SK-N-SH (cell line): ENCODE measurements at regions not wholly inside any gene's neighbourhood (a gene's known extent, or its start where the extent isn't known, plus 50 kb on each side); places are given as distances from the start of the nearest gene placed in this dataset.

Source experiments
- FOXM1 ChIP-seq: IDR thresholded peaks from 2 replicates; pipeline ENCODE4 v1.4.0; 2012; ENCODE audit warnings: low read depth, mild to moderate bottlenecking
- JUND ChIP-seq: IDR thresholded peaks from 2 replicates; pipeline ENCODE4 v1.4.0; 2012
- POLR2AphosphoS5 ChIP-seq: IDR thresholded peaks from 2 replicates; pipeline ENCODE4 v1.6.1; 2012; ENCODE audit warnings: low read depth, low read length
- RCOR1 ChIP-seq: fragments of 150-350 bp; IDR thresholded peaks from 2 replicates; pipeline ENCODE4 v1.6.1; 2017; ENCODE audit warnings: antibody characterized with exemption, low read length
- REST ChIP-seq: IDR thresholded peaks from 2 replicates; pipeline ENCODE4 v1.6.1; 2012; ENCODE audit warnings: mild to moderate bottlenecking, low read depth, low read length, moderate library complexity
- RFX5 ChIP-seq: IDR thresholded peaks from 2 replicates; pipeline ENCODE4 v1.6.1; 2012; ENCODE audit warnings: mild to moderate bottlenecking, improper control_type of control experiment, low read length
- SIN3A ChIP-seq: IDR thresholded peaks from 2 replicates; pipeline ENCODE4 v1.6.1; 2012; ENCODE audit warnings: low read depth, mild to moderate bottlenecking, low read length, moderate library complexity, borderline replicate concordance
- TAF1 ChIP-seq: IDR thresholded peaks from 2 replicates; pipeline ENCODE4 v1.6.1; 2012; ENCODE audit warnings: low read depth, mild to moderate bottlenecking, low read length, moderate library complexity, borderline replicate concordance
- USF2 ChIP-seq: fragments of 150-350 bp; IDR thresholded peaks from 2 replicates; pipeline ENCODE4 v1.6.1; 2017; ENCODE audit warnings: antibody characterized with exemption, low read length, low read depth, borderline replicate concordance
- YY1 ChIP-seq: IDR thresholded peaks from 2 replicates; pipeline ENCODE4 v1.4.0; 2012; ENCODE audit warnings: low read depth, mild to moderate bottlenecking
- ZBTB33 ChIP-seq: IDR thresholded peaks from 2 replicates; pipeline ENCODE4 v1.4.0; 2012; ENCODE audit warnings: low read depth, borderline replicate concordance
- TF ChIP-seq, protein P1 (sequence below): IDR thresholded peaks from 2 replicates; pipeline ENCODE4 v1.4.0; 2012; ENCODE audit warnings: low read depth
- TF ChIP-seq, protein P2 (sequence below): fragments of 200-600 bp; sonication (generic); IDR thresholded peaks from 2 replicates; pipeline ENCODE4 v1.6.1; 2017; ENCODE audit warnings: antibody characterized with exemption, mild to moderate bottlenecking, moderate library complexity

- TF ChIP-seq JUND (no peak), FOXM1 (no peak), TAF1 (no peak), RFX5 (no peak), POLR2AphosphoS5 (no peak), USF2 (no peak), REST (no peak), SIN3A (no peak), ZBTB33 (no peak), RCOR1 (no peak), YY1 (no peak)
- TF ChIP-seq, protein P1, sequence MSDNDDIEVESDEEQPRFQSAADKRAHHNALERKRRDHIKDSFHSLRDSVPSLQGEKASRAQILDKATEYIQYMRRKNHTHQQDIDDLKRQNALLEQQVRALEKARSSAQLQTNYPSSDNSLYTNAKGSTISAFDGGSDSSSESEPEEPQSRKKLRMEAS = no peak
- TF ChIP-seq, protein P2, sequence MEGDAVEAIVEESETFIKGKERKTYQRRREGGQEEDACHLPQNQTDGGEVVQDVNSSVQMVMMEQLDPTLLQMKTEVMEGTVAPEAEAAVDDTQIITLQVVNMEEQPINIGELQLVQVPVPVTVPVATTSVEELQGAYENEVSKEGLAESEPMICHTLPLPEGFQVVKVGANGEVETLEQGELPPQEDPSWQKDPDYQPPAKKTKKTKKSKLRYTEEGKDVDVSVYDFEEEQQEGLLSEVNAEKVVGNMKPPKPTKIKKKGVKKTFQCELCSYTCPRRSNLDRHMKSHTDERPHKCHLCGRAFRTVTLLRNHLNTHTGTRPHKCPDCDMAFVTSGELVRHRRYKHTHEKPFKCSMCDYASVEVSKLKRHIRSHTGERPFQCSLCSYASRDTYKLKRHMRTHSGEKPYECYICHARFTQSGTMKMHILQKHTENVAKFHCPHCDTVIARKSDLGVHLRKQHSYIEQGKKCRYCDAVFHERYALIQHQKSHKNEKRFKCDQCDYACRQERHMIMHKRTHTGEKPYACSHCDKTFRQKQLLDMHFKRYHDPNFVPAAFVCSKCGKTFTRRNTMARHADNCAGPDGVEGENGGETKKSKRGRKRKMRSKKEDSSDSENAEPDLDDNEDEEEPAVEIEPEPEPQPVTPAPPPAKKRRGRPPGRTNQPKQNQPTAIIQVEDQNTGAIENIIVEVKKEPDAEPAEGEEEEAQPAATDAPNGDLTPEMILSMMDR = no peak
These were observed 432.4 kb upstream of the RASGEF1B start for GRCh38 chr4:81904121-81904520.
